Endothelial cell of umbilical vein (primary cell): ENCODE measurements at regions not wholly inside any gene's neighbourhood (a gene's known extent, or its start where the extent isn't known, plus 50 kb on each side); places are given as distances from the start of the nearest gene placed in this dataset.

Source experiments
- BruUV-seq: library from RNA; stranded (reverse); fragments of 400-500 nt; replicated peaks from 2 replicates; lab custom pipeline; 2021; lab: Mats Ljungman, UMichigan
- CTCF ChIA-PET: fragments of 300-600, 350-600 bp; sonication (Branson Sonifier 250); formaldehyde crosslinking; loops from one replicate; lab custom pipeline; 2021; ENCODE audit warnings: antibody characterized with exemption, inconsistent platforms; lab: Charles Lee
- POLR2A ChIA-PET: fragments of 300-600, 350-600 bp; sonication (Branson Sonifier 250); formaldehyde crosslinking; loops from one replicate; lab custom pipeline; 2021; ENCODE audit warnings: antibody characterized with exemption, inconsistent platforms; lab: Charles Lee
- DNase-seq: peaks from one replicate; pipeline ENCODE4 v3.0.0-alpha.2; 2011; ENCODE audit warnings: low read depth, low spot score
- FAIRE-seq: peaks from 2 replicates; lab custom pipeline; 2011; peaks lifted over from hg19 to GRCh38; lab: Jason Lieb, UNC
- H2AFZ ChIP-seq: 2 replicates; pipeline ENCODE4 v1.6.0; 2012; ENCODE audit warnings: low read depth, low read length, control low read depth, inconsistent platforms
- H3K27ac ChIP-seq: 2 replicates; pipeline ENCODE4 v1.5.1; 2011; ENCODE audit warnings: low read depth, mild to moderate bottlenecking, control low read depth, low read length, moderate library complexity; ENCODE audit not compliant: insufficient read depth
- H3K27me3 ChIP-seq, 2 experiments: 2 replicates each; pipeline versions ENCODE4 v1.6.0 to v1.6.1; 2011; ENCODE audit warnings: low read length in 2 of 2, mixed read lengths in 1 of 2; ENCODE audit not compliant: control insufficient read depth in 2 of 2, insufficient read depth in 2 of 2
- H3K36me3 ChIP-seq, 2 experiments: 2 replicates in 1 of 2; 3 replicates in 1 of 2; pipeline ENCODE4 v1.5.1; 2011; ENCODE audit warnings: low read length in 2 of 2, mild to moderate bottlenecking in 1 of 2, moderate library complexity in 1 of 2; ENCODE audit not compliant: control insufficient read depth in 2 of 2, insufficient read depth in 2 of 2; ENCODE audit errors: extremely low read depth in 1 of 2
- H3K4me1 ChIP-seq: 3 replicates; pipeline ENCODE4 v1.5.1; 2011; ENCODE audit warnings: mild to moderate bottlenecking, low read length; ENCODE audit not compliant: control insufficient read depth, insufficient read depth; ENCODE audit errors: extremely low read depth
- H3K4me2 ChIP-seq: 2 replicates; pipeline ENCODE4 v1.6.1; 2011; ENCODE audit warnings: low read length, control low read depth, mixed read lengths; ENCODE audit not compliant: insufficient read depth
- H3K4me3 ChIP-seq, 3 experiments: fragments of 200-600 bp in 1 of 3; sonication (generic), shearing (Covaris generic) in 1 of 3; replicated peaks in 1 of 3; 2 replicates each; pipeline ENCODE4 v1.5.1; 2011 to 2016; ENCODE audit warnings: control low read depth in 3 of 3, low read length in 3 of 3, mild to moderate bottlenecking in 2 of 3, inconsistent platforms in 1 of 3, low read depth in 1 of 3, moderate library complexity in 1 of 3; ENCODE audit not compliant: insufficient read depth in 1 of 3
- H3K79me2 ChIP-seq: 2 replicates; pipeline ENCODE4 v1.6.0; 2012; ENCODE audit warnings: low read length, inconsistent platforms; ENCODE audit not compliant: control insufficient read depth, insufficient read depth
- H3K9ac ChIP-seq: replicated peaks from 2 replicates; pipeline ENCODE3; 2011; ENCODE audit warnings: low read length, control low read depth; ENCODE audit not compliant: insufficient read depth; ENCODE audit errors: extremely low read depth
- H3K9me1 ChIP-seq: replicated peaks from 3 replicates; pipeline ENCODE4 v1.6.0; 2011; ENCODE audit warnings: mild to moderate bottlenecking, low read length; ENCODE audit not compliant: control insufficient read depth, insufficient read depth; ENCODE audit errors: extremely low read depth
- H3K9me3 ChIP-seq: replicated peaks from 2 replicates; pipeline ENCODE4 v1.5.1; 2012; ENCODE audit warnings: low read length, inconsistent platforms; ENCODE audit not compliant: control insufficient read depth, insufficient read depth
- H4K20me1 ChIP-seq: replicated peaks from 2 replicates; pipeline ENCODE3; 2011; ENCODE audit warnings: mild to moderate bottlenecking, low read length; ENCODE audit not compliant: control insufficient read depth, insufficient read depth; ENCODE audit errors: extremely low read depth
- CTCF ChIP-seq, 2 donors: IDR thresholded peaks; 1 replicate in 1 of 2; 2 replicates in 1 of 2; pipeline ENCODE4 v1.5.1; 2011; ENCODE audit warnings: low read length in 2 of 2, mild to moderate bottlenecking in 2 of 2, moderate library complexity in 2 of 2, control low read depth in 1 of 2, inconsistent platforms in 1 of 2, low read depth in 1 of 2; ENCODE audit not compliant: insufficient read depth in 1 of 2; ENCODE audit errors: extremely low read depth in 1 of 2
- EZH2 ChIP-seq: IDR thresholded peaks from 2 replicates; pipeline ENCODE4 v1.6.1; 2012; ENCODE audit warnings: borderline replicate concordance, low read depth, mild to moderate bottlenecking, moderate library complexity, low read length, inconsistent platforms; ENCODE audit not compliant: severe bottlenecking
- FOS ChIP-seq: IDR thresholded peaks from 2 replicates; pipeline ENCODE4 v1.6.1; 2011; ENCODE audit warnings: mild to moderate bottlenecking, low read length, moderate library complexity, borderline replicate concordance; ENCODE audit not compliant: insufficient read depth
- GATA2 ChIP-seq: IDR thresholded peaks from 2 replicates; pipeline ENCODE4 v1.7.0; 2011; ENCODE audit warnings: low read depth, mild to moderate bottlenecking, moderate library complexity, mixed read lengths, low read length; ENCODE audit not compliant: insufficient read length, insufficient read depth
- JUN ChIP-seq: IDR thresholded peaks from 2 replicates; pipeline ENCODE4 v1.6.1; 2011; ENCODE audit warnings: borderline replicate concordance, low read depth; ENCODE audit not compliant: insufficient read length, insufficient read depth
- MAX ChIP-seq: IDR thresholded peaks from 2 replicates; pipeline ENCODE4 v1.6.1; 2011; ENCODE audit not compliant: insufficient read depth, insufficient read length
- MYC ChIP-seq: IDR thresholded peaks from one replicate; pipeline ENCODE4 v1.6.1; 2011; ENCODE audit warnings: mild to moderate bottlenecking, low read depth, low read length
- POLR2A ChIP-seq: IDR thresholded peaks from 2 replicates; pipeline ENCODE4 v1.6.1; 2012; ENCODE audit warnings: low read depth, mild to moderate bottlenecking, control low read depth, low read length
- POLR2AphosphoS5 ChIP-seq: IDR thresholded peaks from 2 replicates; pipeline ENCODE4 v1.6.1; 2012; ENCODE audit warnings: low read depth, mild to moderate bottlenecking, control low read depth, low read length, moderate library complexity; ENCODE audit not compliant: insufficient read depth
- dilution Hi-C: fragments of 300-500 bp; cut with MboI; formaldehyde crosslinking; loops from one replicate; pipeline ENCODE4 v1.15.0; 2019; ENCODE audit warnings: low sequenced_read_pairs; ENCODE audit not compliant: extremely low pct_ligation_motif_present
- intact Hi-C: fragments of 100-400 bp; cut with micrococcal nuclease; formaldehyde crosslinking; loops from one replicate; pipeline ENCODE4 v1.10.0; 2022

GRCh38 chr3:106030627-106030963 is 161.8 kb upstream of the CBLB start:
- H3K36me3 ChIP-seq = no peaks in the 10 kb centered on the region
- H3K4me3 ChIP-seq = no peak overlapping the region
- no peaks in the 10 kb centered on the region for H3K4me1 ChIP-seq
- no peak for TF ChIP-seq POLR2A
- H3K79me2 ChIP-seq = no peaks in the 10 kb centered on the region
- FAIRE-seq = no peak
- H3K9ac ChIP-seq = no peak overlapping the region
- no peaks in the 10 kb centered on the region for H3K9me1 ChIP-seq
- dilution Hi-C loops (no loop called here), intact Hi-C loops (no loop called here)
- no peak overlapping the region for H3K4me2 ChIP-seq
- ChIA-PET CTCF (no interaction called here), POLR2A (no interaction called here)
- H3K9me3 ChIP-seq = no peaks in the 10 kb centered on the region
- H3K27ac ChIP-seq = no peak overlapping the region
- H2AFZ ChIP-seq = no peak overlapping the region
- DNase-seq = no peak
- H4K20me1 ChIP-seq = no peaks in the 10 kb centered on the region
- H3K27me3 ChIP-seq = no peaks in the 10 kb centered on the region
- no TSS peak for BruUV-seq

GRCh38 chr3:106032479-106032878 is 163.7 kb upstream of the CBLB start:
- BruUV-seq = no TSS peak
- ChIA-PET POLR2A (no interaction called here), CTCF (no interaction called here)
- no peak for TF ChIP-seq MAX
- no peak for TF ChIP-seq MYC
- no peak for TF ChIP-seq JUN
- no peak for TF ChIP-seq POLR2A
- TF ChIP-seq GATA2 = no peak
- TF ChIP-seq FOS = no peak
- no peak for TF ChIP-seq POLR2AphosphoS5
- no peak for TF ChIP-seq CTCF (IDR thresholded peaks at IDR 0.05; ENCODE audit: extremely low read depth in 1 of 2, insufficient read depth in 1 of 2, low read depth in 1 of 2, low read length in 2 of 2)
- no peak for TF ChIP-seq EZH2
- H3K27me3 ChIP-seq = no peaks in the 10 kb centered on the region
- H4K20me1 ChIP-seq = no peaks in the 10 kb centered on the region
- H3K9me3 ChIP-seq = no peaks in the 10 kb centered on the region
- dilution Hi-C loops (no loop called here), intact Hi-C loops (no loop called here)
- H3K4me3 ChIP-seq = no peak overlapping the region
- no peaks in the 10 kb centered on the region for H3K36me3 ChIP-seq
- no peak overlapping the region for H3K9ac ChIP-seq
- H3K9me1 ChIP-seq = no peaks in the 10 kb centered on the region
- no peaks in the 10 kb centered on the region for H3K4me1 ChIP-seq
- H3K79me2 ChIP-seq = no peaks in the 10 kb centered on the region
- H3K27ac ChIP-seq = no peak overlapping the region
- H2AFZ ChIP-seq = no peak overlapping the region
- FAIRE-seq = no peak
- DNase-seq = no peak
- H3K4me2 ChIP-seq = no peak overlapping the region
